ENCODE measurements at regions not wholly inside any gene's neighbourhood (a gene's known extent, or its start where the extent isn't known, plus 50 kb on each side); places are given as distances from the start of the nearest gene placed in this dataset.

GRCh38 chr15:98155356-98155755 is 194.9 kb downstream of the ARRDC4 start:
- DNase-seq, result no peak
- Histone ChIP-seq H3K36me3 (ENCODE audit: control insufficient read depth in 1 of 2, insufficient read depth in 2 of 2, low read length in 1 of 2) (no peaks in the 10 kb centered on the region), H3K4me1 (ENCODE audit: control insufficient read depth in 1 of 2, insufficient read depth in 2 of 2, low read length in 2 of 2) (no peaks in the 10 kb centered on the region), H3K4me3 (ENCODE audit: low read length in 2 of 2) (no peak overlapping the region), H3K27me3 (ENCODE audit: control insufficient read depth in 1 of 2, insufficient read depth in 2 of 2, low read length in 1 of 2) (peaks cover 0 to 3% of the 10 kb centered on the region in 2 donors), H3K27ac (ENCODE audit: low read depth in 1 of 2, low read length in 2 of 2) (no peak overlapping the region), H3K9me3 (ENCODE audit: control insufficient read depth, low read length) (no peaks in the 10 kb centered on the region)
- 86 to 89% methylated on average over 1 of the region's 1 CpG for WGBS, 2 donors
- ATAC-seq (ENCODE audit: low FRiP score), result no peak
- intact Hi-C loops (cut with DNase I), result no loop called here

GRCh38 chr15:98160236-98160635 is 199.7 kb downstream of the ARRDC4 start:
- H3K36me3 ChIP-seq (ENCODE audit: control insufficient read depth in 1 of 2, insufficient read depth in 2 of 2, low read length in 1 of 2), result no peaks in the 10 kb centered on the region
- no peaks in the 10 kb centered on the region for H3K27me3 ChIP-seq (ENCODE audit: control insufficient read depth in 1 of 2, insufficient read depth in 2 of 2, low read length in 1 of 2)
- WGBS, 2 donors, result 20 to 23% methylated on average over 8 of the region's 8 CpGs
- H3K9me3 ChIP-seq (ENCODE audit: control insufficient read depth, low read length), result peaks cover 2% of the 10 kb centered on the region
- H3K4me3 ChIP-seq (ENCODE audit: low read length in 2 of 2), result no peak overlapping the region
- no peak overlapping the region for H3K27ac ChIP-seq (ENCODE audit: low read depth in 1 of 2, low read length in 2 of 2)
- H3K4me1 ChIP-seq (ENCODE audit: control insufficient read depth in 1 of 2, insufficient read depth in 2 of 2, low read length in 2 of 2), result no peaks in the 10 kb centered on the region
- ATAC-seq (ENCODE audit: low FRiP score), result no peak
- peak in 1 of 2 donors; percentile 54 for DNase-seq
- intact Hi-C loops (cut with DNase I), result no loop called here

- Histone ChIP-seq H3K27ac (ENCODE audit: low read depth in 1 of 2, low read length in 2 of 2) (no peak overlapping the region), H3K36me3 (ENCODE audit: control insufficient read depth in 1 of 2, insufficient read depth in 2 of 2, low read length in 1 of 2) (no peaks in the 10 kb centered on the region), H3K4me1 (ENCODE audit: control insufficient read depth in 1 of 2, insufficient read depth in 2 of 2, low read length in 2 of 2) (no peaks in the 10 kb centered on the region), H3K27me3 (ENCODE audit: control insufficient read depth in 1 of 2, insufficient read depth in 2 of 2, low read length in 1 of 2) (no peaks in the 10 kb centered on the region), H3K4me3 (ENCODE audit: low read length in 2 of 2) (no peak overlapping the region), H3K9me3 (ENCODE audit: control insufficient read depth, low read length) (peaks cover 2% of the 10 kb centered on the region)
- intact Hi-C loops (cut with DNase I), result no loop called here
- ATAC-seq (ENCODE audit: low FRiP score) (no peak), DNase-seq (no peak)
- 58 to 69% methylated on average over 20 to 23 of the region's 23 CpGs for WGBS, 2 donors
These were observed 203.0 kb downstream of the ARRDC4 start for GRCh38 chr15:98163319-98164045.

- 0 to 16% methylated on average over 1 of the region's 1 CpG for WGBS, 2 donors
- Histone ChIP-seq H3K27ac (ENCODE audit: low read depth in 1 of 2, low read length in 2 of 2) (no peak overlapping the region), H3K4me1 (ENCODE audit: control insufficient read depth in 1 of 2, insufficient read depth in 2 of 2, low read length in 2 of 2) (no peaks in the 10 kb centered on the region), H3K4me3 (ENCODE audit: low read length in 2 of 2) (no peak overlapping the region), H3K9me3 (ENCODE audit: control insufficient read depth, low read length) (peaks cover 2% of the 10 kb centered on the region), H3K36me3 (ENCODE audit: control insufficient read depth in 1 of 2, insufficient read depth in 2 of 2, low read length in 1 of 2) (no peaks in the 10 kb centered on the region), H3K27me3 (ENCODE audit: control insufficient read depth in 1 of 2, insufficient read depth in 2 of 2, low read length in 1 of 2) (no peaks in the 10 kb centered on the region)
- intact Hi-C loops (cut with DNase I), result no loop called here
- no peak for ATAC-seq (ENCODE audit: low FRiP score)
- no peak for DNase-seq
These were observed 204.1 kb downstream of the ARRDC4 start for GRCh38 chr15:98164571-98164970.

GRCh38 chr15:98164986-98165385 is 204.5 kb downstream of the ARRDC4 start:
- no peak for DNase-seq
- WGBS, 2 donors, result 80 to 83% methylated on average over 6 of the region's 6 CpGs
- ATAC-seq (ENCODE audit: low FRiP score), result no peak
- Histone ChIP-seq H3K4me1 (ENCODE audit: control insufficient read depth in 1 of 2, insufficient read depth in 2 of 2, low read length in 2 of 2) (no peaks in the 10 kb centered on the region), H3K27ac (ENCODE audit: low read depth in 1 of 2, low read length in 2 of 2) (no peak overlapping the region), H3K36me3 (ENCODE audit: control insufficient read depth in 1 of 2, insufficient read depth in 2 of 2, low read length in 1 of 2) (no peaks in the 10 kb centered on the region), H3K4me3 (ENCODE audit: low read length in 2 of 2) (no peak overlapping the region), H3K27me3 (ENCODE audit: control insufficient read depth in 1 of 2, insufficient read depth in 2 of 2, low read length in 1 of 2) (no peaks in the 10 kb centered on the region), H3K9me3 (ENCODE audit: control insufficient read depth, low read length) (peaks cover 2% of the 10 kb centered on the region)
- intact Hi-C loops (cut with DNase I), result no loop called here

- no peaks in the 10 kb centered on the region for H3K27me3 ChIP-seq (ENCODE audit: control insufficient read depth in 1 of 2, insufficient read depth in 2 of 2, low read length in 1 of 2)
- intact Hi-C loops (cut with DNase I), result no loop called here
- no peak overlapping the region for H3K27ac ChIP-seq (ENCODE audit: low read depth in 1 of 2, low read length in 2 of 2)
- 48 to 54% methylated on average over 4 of the region's 4 CpGs for WGBS, 2 donors
- no peak overlapping the region for H3K4me3 ChIP-seq (ENCODE audit: low read length in 2 of 2)
- no peaks in the 10 kb centered on the region for H3K36me3 ChIP-seq (ENCODE audit: control insufficient read depth in 1 of 2, insufficient read depth in 2 of 2, low read length in 1 of 2)
- no peaks in the 10 kb centered on the region for H3K4me1 ChIP-seq (ENCODE audit: control insufficient read depth in 1 of 2, insufficient read depth in 2 of 2, low read length in 2 of 2)
- ATAC-seq (ENCODE audit: low FRiP score), result no peak
- no peaks in the 10 kb centered on the region for H3K9me3 ChIP-seq (ENCODE audit: control insufficient read depth, low read length)
- no peak for DNase-seq
These were observed 207.3 kb downstream of the ARRDC4 start for GRCh38 chr15:98167722-98168268.

- no peak for ATAC-seq (ENCODE audit: low FRiP score)
- Histone ChIP-seq H3K36me3 (ENCODE audit: control insufficient read depth in 1 of 2, insufficient read depth in 2 of 2, low read length in 1 of 2) (no peaks in the 10 kb centered on the region), H3K9me3 (ENCODE audit: control insufficient read depth, low read length) (no peaks in the 10 kb centered on the region), H3K27me3 (ENCODE audit: control insufficient read depth in 1 of 2, insufficient read depth in 2 of 2, low read length in 1 of 2) (no peaks in the 10 kb centered on the region), H3K4me3 (ENCODE audit: low read length in 2 of 2) (no peak overlapping the region), H3K4me1 (ENCODE audit: control insufficient read depth in 1 of 2, insufficient read depth in 2 of 2, low read length in 2 of 2) (no peaks in the 10 kb centered on the region), H3K27ac (ENCODE audit: low read depth in 1 of 2, low read length in 2 of 2) (no peak overlapping the region)
- DNase-seq, result no peak
- 82 to 85% methylated on average over 9 of the region's 9 CpGs for WGBS, 2 donors
- intact Hi-C loops (cut with DNase I), result no loop called here
These were observed 209.0 kb downstream of the ARRDC4 start for GRCh38 chr15:98169551-98169950.

GRCh38 chr15:98174286-98174685 is 213.8 kb downstream of the ARRDC4 start:
- no peak for DNase-seq
- Histone ChIP-seq H3K4me1 (ENCODE audit: control insufficient read depth in 1 of 2, insufficient read depth in 2 of 2, low read length in 2 of 2) (no peaks in the 10 kb centered on the region), H3K4me3 (ENCODE audit: low read length in 2 of 2) (no peak overlapping the region), H3K36me3 (ENCODE audit: control insufficient read depth in 1 of 2, insufficient read depth in 2 of 2, low read length in 1 of 2) (no peaks in the 10 kb centered on the region), H3K27ac (ENCODE audit: low read depth in 1 of 2, low read length in 2 of 2) (no peak overlapping the region), H3K27me3 (ENCODE audit: control insufficient read depth in 1 of 2, insufficient read depth in 2 of 2, low read length in 1 of 2) (no peaks in the 10 kb centered on the region), H3K9me3 (ENCODE audit: control insufficient read depth, low read length) (no peaks in the 10 kb centered on the region)
- 34 to 41% methylated on average over 3 of the region's 3 CpGs for WGBS, 2 donors
- ATAC-seq (ENCODE audit: low FRiP score), result no peak
- intact Hi-C loops (cut with DNase I), result loop anchor here in 1 of 2 donors (10.0 kb wide), 1 partner anchor 269 kb away; no protein-coding TSS in a partner anchor

GRCh38 chr15:98174841-98175240 is 214.3 kb downstream of the ARRDC4 start:
- Histone ChIP-seq H3K4me1 (ENCODE audit: control insufficient read depth in 1 of 2, insufficient read depth in 2 of 2, low read length in 2 of 2) (no peaks in the 10 kb centered on the region), H3K4me3 (ENCODE audit: low read length in 2 of 2) (no peak overlapping the region)
- 60 to 75% methylated on average over 3 of the region's 3 CpGs for WGBS, 2 donors

More at GRCh38 chr15:98174841-98175240, 214.3 kb downstream of the ARRDC4 start:
- ATAC-seq (ENCODE audit: low FRiP score) (no peak), DNase-seq (no peak)
- H3K36me3 ChIP-seq (ENCODE audit: control insufficient read depth in 1 of 2, insufficient read depth in 2 of 2, low read length in 1 of 2), result no peaks in the 10 kb centered on the region
- no peak overlapping the region for H3K27ac ChIP-seq (ENCODE audit: low read depth in 1 of 2, low read length in 2 of 2)
- H3K9me3 ChIP-seq (ENCODE audit: control insufficient read depth, low read length), result no peaks in the 10 kb centered on the region
- intact Hi-C loops (cut with DNase I), result loop anchor here (5.0 to 10.0 kb wide), 2 partner anchors 270 to 273 kb away; no protein-coding TSS in a partner anchor
- H3K27me3 ChIP-seq (ENCODE audit: control insufficient read depth in 1 of 2, insufficient read depth in 2 of 2, low read length in 1 of 2), result no peaks in the 10 kb centered on the region

All from aorta (tissue), 5 donors.